K562 (cell line): ENCODE measurements at regions not wholly inside any gene's neighbourhood (a gene's known extent, or its start where the extent isn't known, plus 50 kb on each side); places are given as distances from the start of the nearest gene placed in this dataset.

Source experiments
- ATAC-seq: fragments of 200-7000 bp; cut with Tn5 transposase; 3 replicates; pipeline ENCODE4 v1.9.1; 2020; ENCODE audit warnings: moderate library complexity
- BruUV-seq: library from RNA; stranded (reverse); fragments of 400-500 nt; replicated peaks from 2 replicates; lab custom pipeline; 2021; lab: Mats Ljungman, UMichigan
- CTCF ChIA-PET: fragments of 300-600 bp; formaldehyde crosslinking; extraction: SDS; loops from one replicate; lab custom pipeline; 2021; ENCODE audit warnings: low intra/inter-chr PET ratio; lab: Yijun Ruan, JAX
- POLR2A ChIA-PET: fragments of 300-600, 350-650 bp; sonication (Branson Sonifier 250); formaldehyde crosslinking; extraction: SDS; loops from one replicate; lab custom pipeline; 2021; ENCODE audit warnings: antibody characterized with exemption, inconsistent platforms; lab: Yijun Ruan, JAX
- DNase-seq, 4 experiments: peaks; one replicate each; pipeline versions ENCODE4 v3.0.0 to v3.0.0-alpha.2; 2011 to 2018; ENCODE audit warnings: low spot score in 3 of 4, mixed read lengths in 3 of 4; ENCODE audit errors: extremely low read depth in 1 of 4
- FAIRE-seq: peaks from 2 replicates; lab custom pipeline; 2011; peaks lifted over from hg19 to GRCh38; lab: Jason Lieb, UNC
- H2AFZ ChIP-seq: 2 replicates; pipeline ENCODE4 v1.6.0; 2011; ENCODE audit warnings: low read depth, low read length, control low read depth, inconsistent platforms
- H3K27ac ChIP-seq: fragments of 200-600 bp; 3 replicates; pipeline ENCODE4 v1.8.0; 2011; ENCODE audit warnings: low read depth, mild to moderate bottlenecking, control low read depth, inconsistent platforms, low read length, moderate library complexity, mixed read lengths; ENCODE audit errors: extremely low read depth
- H3K27me3 ChIP-seq, 2 experiments: fragments of 300-600 bp in 1 of 2; 2 replicates in 1 of 2; 3 replicates in 1 of 2; pipeline versions ENCODE4 v1.6.0 to v1.8.0; 2011; ENCODE audit warnings: inconsistent platforms in 2 of 2, low read length in 2 of 2, mild to moderate bottlenecking in 1 of 2, mixed read lengths in 1 of 2, moderate library complexity in 1 of 2; ENCODE audit not compliant: control insufficient read depth in 2 of 2, insufficient read depth in 2 of 2
- H3K36me3 ChIP-seq: fragments of 300-600 bp; 3 replicates; pipeline ENCODE4 v1.8.0; 2011; ENCODE audit warnings: mild to moderate bottlenecking, low read length, inconsistent platforms; ENCODE audit not compliant: control insufficient read depth, insufficient read depth
- H3K4me1 ChIP-seq, 2 experiments: fragments of 200-600 bp in 1 of 2; replicated peaks in 1 of 2; 2 replicates in 1 of 2; 3 replicates in 1 of 2; pipeline versions ENCODE4 v1.5.1 to v1.8.0; 2011; ENCODE audit warnings: inconsistent platforms in 2 of 2, low read length in 2 of 2, mild to moderate bottlenecking in 1 of 2, mixed read lengths in 1 of 2, moderate library complexity in 1 of 2; ENCODE audit not compliant: control insufficient read depth in 2 of 2, insufficient read depth in 2 of 2
- H3K4me2 ChIP-seq: 2 replicates; pipeline ENCODE4 v1.6.1; 2011; ENCODE audit warnings: low read length, control low read depth, inconsistent platforms, mixed read lengths; ENCODE audit not compliant: insufficient read depth
- H3K4me3 ChIP-seq: fragments of 200-600 bp; sonication (generic), shearing (Covaris generic); 2 replicates; pipeline ENCODE4 v1.5.1; 2016; ENCODE audit warnings: control low read depth, inconsistent platforms
- H3K79me2 ChIP-seq: fragments of 200-600 bp; 3 replicates; pipeline ENCODE4 v1.8.0; 2011; ENCODE audit warnings: low read length, inconsistent platforms; ENCODE audit not compliant: control insufficient read depth, insufficient read depth
- H3K9ac ChIP-seq, 2 experiments: 2 replicates each; pipeline versions ENCODE4 v1.6.0 to v1.6.1; 2011; ENCODE audit warnings: low read depth in 2 of 2, low read length in 2 of 2, control low read depth in 1 of 2, inconsistent platforms in 1 of 2, mild to moderate bottlenecking in 1 of 2, mixed read lengths in 1 of 2; ENCODE audit not compliant: insufficient read depth in 1 of 2
- H3K9me1 ChIP-seq: one replicate; pipeline ENCODE4 v1.6.0; 2011; ENCODE audit warnings: inconsistent platforms, mild to moderate bottlenecking, low read length, moderate library complexity; ENCODE audit not compliant: control insufficient read depth, insufficient read depth
- H3K9me3 ChIP-seq: replicated peaks from 2 replicates; pipeline ENCODE4 v1.5.1; 2011; ENCODE audit warnings: low read depth, low read length, inconsistent platforms; ENCODE audit not compliant: control insufficient read depth, insufficient read depth
- H4K20me1 ChIP-seq: replicated peaks from 2 replicates; pipeline ENCODE4 v1.6.1; 2011; ENCODE audit warnings: low read length, inconsistent platforms, mixed read lengths; ENCODE audit not compliant: control insufficient read depth, insufficient read depth
- CTCF ChIP-seq, 3 experiments: IDR thresholded peaks in 2 of 3; conservative IDR thresholded peaks in 1 of 3; 2 replicates each; pipeline ENCODE4 v1.5.1; 2011 to 2012; ENCODE audit warnings: low read length in 3 of 3, mild to moderate bottlenecking in 3 of 3, control low read depth in 2 of 3, improper control_type of control experiment in 1 of 3, inconsistent platforms in 1 of 3, low read depth in 1 of 3, mixed read lengths in 1 of 3, moderate library complexity in 1 of 3; ENCODE audit not compliant: insufficient read depth in 2 of 3
- MAFG ChIP-seq: fragments of 450-650 bp; conservative IDR thresholded peaks from 2 replicates; pipeline ENCODE4 v1.6.1; 2016; ENCODE audit warnings: missing genetic modification characterization, missing compliant biosample characterization
- TAF7 ChIP-seq: fragments of 450-650 bp; IDR thresholded peaks from 2 replicates; pipeline ENCODE4 v1.6.1; 2016; ENCODE audit warnings: missing genetic modification characterization, missing compliant biosample characterization
- ZNF518B ChIP-seq: fragments of 250-450 bp; sonication (Bioruptor Pico); IDR thresholded peaks from 2 replicates; pipeline ENCODE4 v1.5.0; 2021; ENCODE audit warnings: mild to moderate bottlenecking, moderate library complexity
- ZNF589 ChIP-seq: fragments of 200-800 bp; sonication (Bioruptor generic); IDR thresholded peaks from 2 replicates; pipeline ENCODE4 v1.6.1; 2016; ENCODE audit warnings: low read depth, missing genetic modification characterization, missing compliant biosample characterization
- ZNF707 ChIP-seq: fragments of 250-450 bp; sonication (Bioruptor Pico); conservative IDR thresholded peaks from 2 replicates; pipeline ENCODE4 v1.8.0; 2022; ENCODE audit warnings: inconsistent platforms, mild to moderate bottlenecking, moderate library complexity
- WGBS: fragments of 100-300 bp; shearing (Covaris generic); methylation state at CpG from one replicate; pipeline ENCODE4 v1.1.6; 2016; ENCODE audit warnings: low coverage, mixed read lengths; ENCODE audit not compliant: insufficient coverage; ENCODE audit errors: missing lambda C conversion rate; 5-methylcytosine and 5-hydroxymethylcytosine counted together
- in situ Hi-C: fragments of 300-500 bp; cut with MboI; formaldehyde crosslinking; loops from 4 replicates; pipeline ENCODE4 v1.15.0; 2018; ENCODE audit warnings: inconsistent platforms, mixed read lengths
- intact Hi-C: fragments of 100-400 bp; cut with micrococcal nuclease; formaldehyde crosslinking; loops from 2 replicates; pipeline ENCODE4 v1.14.2; 2022
- TF ChIP-seq, protein P1 (sequence below), 2 experiments: fragments of 450-650 bp in 1 of 2; sonication (generic) in 1 of 2; formaldehyde crosslinking; conservative IDR thresholded peaks; 2 replicates each; pipeline versions ENCODE4 v1.4.0 to v1.8.1; 2020 to 2022; ENCODE audit warnings: mild to moderate bottlenecking in 1 of 2, missing genetic modification reagents in 1 of 2

DNA sequence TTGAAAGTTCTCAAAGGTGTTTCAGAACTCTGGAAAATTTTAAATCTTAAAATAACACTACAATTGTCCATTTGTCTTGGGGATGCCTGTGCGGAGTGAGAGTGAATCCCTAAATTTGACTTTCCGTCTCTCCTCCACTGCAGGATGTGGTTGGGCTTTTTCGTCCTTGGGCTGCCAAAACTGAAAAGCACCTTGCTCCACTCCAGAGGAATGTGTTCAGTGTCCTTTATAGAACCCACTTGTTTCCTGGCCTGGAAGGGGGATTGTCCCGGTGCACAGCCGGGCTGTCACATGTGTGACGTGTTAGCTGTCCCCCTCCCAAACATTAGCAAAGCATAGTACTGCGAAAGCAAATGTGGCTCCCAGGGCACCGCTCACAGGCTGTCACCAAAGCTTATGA is 69.6 kb upstream of the ATP10A start:
- BruUV-seq, result no TSS peak
- in situ Hi-C loops, result no loop called here
- ChIA-PET CTCF (no interaction called here), POLR2A (no interaction called here)
- H3K4me1 ChIP-seq, result no peaks in the 10 kb centered on the region
- FAIRE-seq (no peak), DNase-seq (no peak), ATAC-seq (no peak)
- intact Hi-C loops, result loop anchor here (10.0 kb wide), 1 partner anchor 238 kb away; no protein-coding TSS in a partner anchor
- no peaks in the 10 kb centered on the region for H4K20me1 ChIP-seq
- no peak overlapping the region for H2AFZ ChIP-seq
- 1% methylated on average over 8 of the region's 8 CpGs for WGBS
- no peaks in the 10 kb centered on the region for H3K36me3 ChIP-seq
- H3K9me3 ChIP-seq, result no peaks in the 10 kb centered on the region
- H3K9me1 ChIP-seq, result no peaks in the 10 kb centered on the region
- no peak overlapping the region for H3K4me2 ChIP-seq
- no peaks in the 10 kb centered on the region for H3K79me2 ChIP-seq
- H3K4me3 ChIP-seq, result no peak overlapping the region
- no peak overlapping the region for H3K27ac ChIP-seq
- H3K27me3 ChIP-seq, result peaks cover 0 to 10% of the 10 kb centered on the region in 2 experiments; a peak in 3 of 5 replicates
- TF ChIP-seq ZNF518B (CRISPR knock-in tag), result no peak
- no peak for TF ChIP-seq MAFG
- no peak for TF ChIP-seq ZNF707
- TF ChIP-seq ZNF589 (CRISPR knock-in tag), result no peak
- TF ChIP-seq CTCF (IDR thresholded peaks at IDR 0.05 in 2 of 3, conservative IDR thresholded peaks at IDR 0.05 in 1 of 3; ENCODE audit: insufficient read depth in 2 of 3, low read depth in 1 of 3, low read length in 3 of 3), result no peak
- TF ChIP-seq, protein P1, sequence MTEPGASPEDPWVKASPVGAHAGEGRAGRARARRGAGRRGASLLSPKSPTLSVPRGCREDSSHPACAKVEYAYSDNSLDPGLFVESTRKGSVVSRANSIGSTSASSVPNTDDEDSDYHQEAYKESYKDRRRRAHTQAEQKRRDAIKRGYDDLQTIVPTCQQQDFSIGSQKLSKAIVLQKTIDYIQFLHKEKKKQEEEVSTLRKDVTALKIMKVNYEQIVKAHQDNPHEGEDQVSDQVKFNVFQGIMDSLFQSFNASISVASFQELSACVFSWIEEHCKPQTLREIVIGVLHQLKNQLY (CRISPR knock-in tag; conservative IDR thresholded peaks at IDR 0.05), result no peak
- no peak for TF ChIP-seq TAF7 (tag)
- no peak overlapping the region for H3K9ac ChIP-seq
